HCT116 (cell line): ENCODE measurements at regions not wholly inside any gene's neighbourhood (a gene's known extent, or its start where the extent isn't known, plus 50 kb on each side); places are given as distances from the start of the nearest gene placed in this dataset.

Experiments
- ATAC-seq: fragments of 200-7000 bp; cut with Tn5 transposase; 2 replicates; pipeline ENCODE4 v1.9.1; 2020; ENCODE audit warnings: mild to moderate bottlenecking, moderate library complexity
- BruUV-seq: library from RNA; stranded (reverse); fragments of 400-500 nt; replicated peaks from 2 replicates; lab custom pipeline; 2021; lab: Mats Ljungman, UMichigan
- CTCF ChIA-PET: fragments of 300-600 bp; sonication (Branson Sonifier 250); formaldehyde crosslinking; loops from one replicate; lab custom pipeline; 2021; ENCODE audit warnings: antibody characterized with exemption; lab: Charles Lee
- POLR2A ChIA-PET: fragments of 300-600, 350-600 bp; sonication (Branson Sonifier 250); formaldehyde crosslinking; loops from one replicate; lab custom pipeline; 2021; ENCODE audit warnings: antibody characterized with exemption; lab: Charles Lee
- RAD21 ChIA-PET, 2 experiments: fragments of 300-600 bp; sonication (Branson Sonifier 250); formaldehyde crosslinking; loops; one replicate each; lab custom pipeline; 2023; ENCODE audit warnings: low total read pairs in 2 of 2; ENCODE audit not compliant: uncharacterized antibody in 2 of 2, unreplicated experiment in 2 of 2, low non-redundant PET in 1 of 2; lab: Charles Lee
- DNase-seq: peaks from one replicate; pipeline ENCODE4 v3.0.0-alpha.2; 2010; ENCODE audit warnings: low read depth, low spot score
- H2AFZ ChIP-seq: fragments of 200-600 bp; shearing (Covaris generic), sonication (generic); 2 replicates; pipeline ENCODE4 v1.6.1; 2017; ENCODE audit warnings: low read depth, mixed run types, mixed read lengths, antibody characterized with exemption, low read length; ENCODE audit not compliant: poor library complexity, severe bottlenecking
- H3K27ac ChIP-seq: 2 replicates; pipeline ENCODE4 v1.5.1; 2012; ENCODE audit warnings: low read depth, low read length
- H3K27me3 ChIP-seq: fragments of 200-600 bp; sonication (generic); 2 replicates; pipeline ENCODE4 v1.6.1; 2016; ENCODE audit warnings: mixed run types, low read length, mixed read lengths; ENCODE audit not compliant: insufficient read depth
- H3K36me3 ChIP-seq, 2 experiments: fragments of 200-500 bp in 1 of 2; fragments of 200-600 bp in 1 of 2; sonication (Bioruptor generic) in 1 of 2; sonication (generic) in 1 of 2; 2 replicates each; pipeline versions ENCODE4 v1.5.1 to v1.6.1; 2014 to 2016; ENCODE audit warnings: low read length in 2 of 2, inconsistent platforms in 1 of 2, mixed read lengths in 1 of 2, mixed run types in 1 of 2; ENCODE audit not compliant: insufficient read depth in 2 of 2, control insufficient read depth in 1 of 2
- H3K4me1 ChIP-seq, 2 experiments: fragments of 200-600 bp in 1 of 2; sonication (generic) in 1 of 2; 2 replicates each; pipeline versions ENCODE4 v1.5.1 to v1.6.1; 2012 to 2017; ENCODE audit warnings: low read length in 2 of 2, inconsistent platforms in 1 of 2, mild to moderate bottlenecking in 1 of 2, mixed read lengths in 1 of 2, mixed run types in 1 of 2, moderate library complexity in 1 of 2; ENCODE audit not compliant: insufficient read depth in 2 of 2, control insufficient read depth in 1 of 2
- H3K4me2 ChIP-seq: fragments of 200-600 bp; sonication (generic); 2 replicates; pipeline ENCODE4 v1.6.1; 2017; ENCODE audit warnings: mixed run types, low read length, mixed read lengths
- H3K4me3 ChIP-seq, 2 experiments: fragments of 200-600 bp in 1 of 2; sonication (generic) in 1 of 2; replicated peaks in 1 of 2; 2 replicates each; pipeline ENCODE4 v1.5.1; 2011 to 2016; ENCODE audit warnings: low read length in 2 of 2, control low read depth in 1 of 2, low read depth in 1 of 2, mild to moderate bottlenecking in 1 of 2, mixed read lengths in 1 of 2, mixed run types in 1 of 2
- H3K79me2 ChIP-seq: fragments of 200-600 bp; sonication (generic); 2 replicates; pipeline ENCODE4 v1.6.1; 2017; ENCODE audit warnings: mild to moderate bottlenecking, mixed run types, low read length, moderate library complexity, mixed read lengths; ENCODE audit not compliant: insufficient read depth
- H3K9ac ChIP-seq: fragments of 200-600 bp; sonication (generic); 2 replicates; pipeline ENCODE4 v1.6.1; 2016; ENCODE audit warnings: low read length, mixed read lengths
- H3K9me2 ChIP-seq: fragments of 200-600 bp; sonication (generic), shearing (Covaris generic); 2 replicates; pipeline ENCODE4 v1.6.1; 2017; ENCODE audit warnings: mixed run types, mild to moderate bottlenecking, moderate library complexity; ENCODE audit not compliant: insufficient read depth
- H3K9me3 ChIP-seq, 2 experiments: fragments of 200-500 bp in 1 of 2; fragments of 200-600 bp in 1 of 2; sonication (Bioruptor generic) in 1 of 2; sonication (generic) in 1 of 2; 2 replicates each; pipeline ENCODE4 v1.6.1; 2014 to 2017; ENCODE audit warnings: low read length in 2 of 2, mixed read lengths in 2 of 2, inconsistent platforms in 1 of 2, low read depth in 1 of 2, mild to moderate bottlenecking in 1 of 2, mixed run types in 1 of 2, moderate library complexity in 1 of 2; ENCODE audit not compliant: control insufficient read depth in 1 of 2, insufficient read depth in 1 of 2
- H4K20me1 ChIP-seq: fragments of 200-600 bp; sonication (generic), shearing (Covaris generic); 2 replicates; pipeline ENCODE4 v1.6.1; 2017; ENCODE audit warnings: mixed run types, mild to moderate bottlenecking, moderate library complexity; ENCODE audit not compliant: insufficient read depth
- ATF3 ChIP-seq: IDR thresholded peaks from 2 replicates; pipeline ENCODE4 v1.6.1; 2012
- CBX3 ChIP-seq: IDR thresholded peaks from 2 replicates; pipeline ENCODE4 v1.6.1; 2012; ENCODE audit warnings: low read depth
- CEBPB ChIP-seq: IDR thresholded peaks from 2 replicates; pipeline ENCODE4 v1.6.1; 2012; ENCODE audit warnings: low read depth
- ELF1 ChIP-seq: IDR thresholded peaks from 2 replicates; pipeline ENCODE4 v1.6.1; 2012; ENCODE audit warnings: low read depth, borderline replicate concordance
- EZH2 ChIP-seq: fragments of 200-600 bp; sonication (generic); IDR thresholded peaks from 2 replicates; pipeline ENCODE4 v1.6.1; 2017; ENCODE audit warnings: antibody characterized with exemption, mixed run types
- EZH2phosphoT487 ChIP-seq: fragments of 200-600 bp; IDR thresholded peaks from 2 replicates; pipeline ENCODE4 v1.6.1; 2018; ENCODE audit warnings: antibody characterized with exemption, borderline replicate concordance
- FOSL1 ChIP-seq: IDR thresholded peaks from 2 replicates; pipeline ENCODE4 v1.6.1; 2012; ENCODE audit warnings: low read depth
- JUND ChIP-seq: IDR thresholded peaks from 2 replicates; pipeline ENCODE4 v1.6.1; 2012
- MAX ChIP-seq: IDR thresholded peaks from 2 replicates; pipeline ENCODE4 v1.6.1; 2012
- POLR2A ChIP-seq: IDR thresholded peaks from 2 replicates; pipeline ENCODE4 v1.7.0; 2011; ENCODE audit warnings: borderline replicate concordance; ENCODE audit not compliant: insufficient read depth, insufficient read length; ENCODE audit errors: extremely low read depth
- POLR2AphosphoS5 ChIP-seq: IDR thresholded peaks from 2 replicates; pipeline ENCODE4 v1.6.1; 2011; ENCODE audit warnings: mild to moderate bottlenecking, low read depth, low read length, moderate library complexity
- RAD21 ChIP-seq: IDR thresholded peaks from 2 replicates; pipeline ENCODE4 v1.6.1; 2012; ENCODE audit warnings: low read depth, mild to moderate bottlenecking
- SIN3A ChIP-seq: IDR thresholded peaks from 2 replicates; pipeline ENCODE4 v1.6.1; 2012; ENCODE audit warnings: low read depth
- SP1 ChIP-seq: IDR thresholded peaks from 2 replicates; pipeline ENCODE4 v1.6.1; 2012; ENCODE audit warnings: low read depth
- SRF ChIP-seq: IDR thresholded peaks from 2 replicates; pipeline ENCODE4 v1.6.1; 2012; ENCODE audit warnings: low read depth
- TCF7L2 ChIP-seq: IDR thresholded peaks from 2 replicates; pipeline ENCODE4 v1.7.0; 2011; ENCODE audit warnings: borderline replicate concordance, inconsistent platforms; ENCODE audit not compliant: insufficient read depth, insufficient read length; ENCODE audit errors: extremely low read depth
- YY1 ChIP-seq: IDR thresholded peaks from 2 replicates; pipeline ENCODE4 v1.6.1; 2011; ENCODE audit warnings: low read length, low read depth, moderate library complexity, mild to moderate bottlenecking; ENCODE audit not compliant: insufficient replicate concordance; ENCODE audit errors: extremely low read depth
- ZBTB33 ChIP-seq: IDR thresholded peaks from 2 replicates; pipeline ENCODE4 v1.6.1; 2011; ENCODE audit warnings: mild to moderate bottlenecking, low read length, moderate library complexity; ENCODE audit not compliant: insufficient replicate concordance; ENCODE audit errors: extremely low read depth
- ZFX ChIP-seq: fragments of 450-650 bp; IDR thresholded peaks from 2 replicates; pipeline ENCODE4 v1.6.1; 2017
- ZNF274 ChIP-seq: fragments of 200-500 bp; sonication (Bioruptor generic); IDR thresholded peaks from 2 replicates; pipeline ENCODE4 v1.6.1; 2014; ENCODE audit warnings: mild to moderate bottlenecking, low read depth, low read length, inconsistent platforms
- intact Hi-C: fragments of 100-400 bp; cut with micrococcal nuclease; formaldehyde crosslinking; loops from 2 replicates; pipeline ENCODE4 v1.10.0; 2022

GRCh38 chr6:67698534-67698933, 936.5 kb upstream of the ADGRB3 start:
- BruUV-seq = no TSS peak
- Histone ChIP-seq H3K9me3 (peaks cover 13 to 16% of the 10 kb centered on the region in 2 experiments; a peak in 3 of 4 replicates), H3K9ac (no peak overlapping the region), H4K20me1 (no peaks in the 10 kb centered on the region), H3K9me2 (no peaks in the 10 kb centered on the region), H3K36me3 (no peaks in the 10 kb centered on the region), H3K79me2 (no peaks in the 10 kb centered on the region), H2AFZ (no peak overlapping the region), H3K27me3 (no peaks in the 10 kb centered on the region), H3K4me3 (no peak overlapping the region), H3K27ac (no peak overlapping the region), H3K4me2 (no peak overlapping the region)
- DNase-seq (no peak), ATAC-seq (no peak)
- POLR2A ChIA-PET = no interaction called here
- RAD21 ChIA-PET = no interaction called here
- TF ChIP-seq ZNF274 (no peak), FOSL1 (no peak), YY1 (no peak), RAD21 (no peak), CEBPB (no peak), CBX3 (no peak), MAX (no peak), ELF1 (no peak), ZBTB33 (no peak), POLR2AphosphoS5 (no peak), JUND (no peak), POLR2A (no peak), SRF (no peak), EZH2phosphoT487 (no peak), ZFX (no peak), SP1 (no peak), SIN3A (no peak), EZH2 (no peak), TCF7L2 (no peak), ATF3 (no peak)
- TF ChIP-seq, all 23 proteins: peak for 0
- H3K4me1 ChIP-seq = no peaks in the 10 kb centered on the region
- CTCF ChIA-PET = no interaction called here
- intact Hi-C loops = no loop called here
